AG09319 (cell line): ENCODE measurements at regions not wholly inside any gene's neighbourhood (a gene's known extent, or its start where the extent isn't known, plus 50 kb on each side); places are given as distances from the start of the nearest gene placed in this dataset.

Source experiments
- DNase-seq: peaks from one replicate; pipeline ENCODE4 v3.0.0-alpha.2; 2010; ENCODE audit warnings: low read depth; ENCODE audit errors: extremely low read depth
- CTCF ChIP-seq: IDR thresholded peaks from 2 replicates; pipeline ENCODE4 v1.5.1; 2011; ENCODE audit warnings: low read depth, mild to moderate bottlenecking, inconsistent platforms, low read length, moderate library complexity

GRCh38 chr7:109386959-109387358 lies 817.3 kb downstream of the DNAJB9 start:
- DNase-seq: no peak
- no peak for TF ChIP-seq CTCF

DNA sequence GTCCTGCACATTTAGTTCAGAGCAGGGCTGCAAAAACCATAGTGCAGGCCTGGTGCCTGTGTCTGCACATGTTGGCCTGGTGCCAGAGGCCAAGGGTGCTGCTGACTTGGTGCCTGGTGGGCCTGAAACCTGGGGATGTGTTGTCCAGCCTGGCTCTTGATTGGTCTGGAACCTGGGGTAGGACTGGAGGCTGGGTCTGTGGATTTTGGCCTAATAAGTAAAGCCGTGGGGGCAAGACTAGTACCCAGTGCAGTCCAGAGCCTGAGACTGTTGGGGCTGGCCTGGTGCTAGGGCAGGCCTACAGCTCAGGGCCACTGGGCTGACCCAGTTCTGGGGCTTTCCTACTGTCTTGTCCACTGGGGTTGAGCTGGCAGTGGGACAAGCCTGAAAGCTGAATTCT lies 817.9 kb downstream of the DNAJB9 start:
- no peak for TF ChIP-seq CTCF
- no peak for DNase-seq

GRCh38 chr7:109391240-109391639 lies 821.6 kb downstream of the DNAJB9 start:
- TF ChIP-seq CTCF: no peak
- DNase-seq: no peak

GRCh38 chr7:109402107-109402506 lies 832.4 kb downstream of the DNAJB9 start:
- no peak for TF ChIP-seq CTCF
- DNase-seq: no peak

DNA sequence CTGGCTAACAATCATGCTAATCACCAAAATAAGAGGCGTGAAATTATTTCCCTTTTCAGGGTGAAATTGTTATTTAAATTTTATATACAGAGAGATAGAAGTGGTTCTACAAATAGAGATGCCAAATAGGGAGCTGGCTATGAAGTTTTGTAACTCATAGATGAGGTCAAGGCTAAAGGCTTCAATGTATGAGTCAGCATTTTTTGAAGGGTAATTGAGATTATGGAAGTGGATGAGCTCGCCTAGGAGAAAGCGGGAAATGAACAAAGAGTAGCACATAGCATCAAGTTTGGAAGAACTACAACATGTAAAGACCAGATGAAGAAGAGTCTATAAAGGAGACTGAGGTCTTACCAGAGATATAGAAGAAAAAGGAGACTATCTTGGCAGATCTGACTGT lies 838.1 kb downstream of the DNAJB9 start:
- DNase-seq: no peak
- no peak for TF ChIP-seq CTCF

- no peak for TF ChIP-seq CTCF
- no peak for DNase-seq
Observed at GRCh38 chr7:109437957-109438356, 868.3 kb downstream of the DNAJB9 start.

GRCh38 chr7:109449760-109450159 lies 880.1 kb downstream of the DNAJB9 start:
- no peak for DNase-seq
- TF ChIP-seq CTCF: no peak
